LNCAP (cell line): ENCODE measurements at regions not wholly inside any gene's neighbourhood (a gene's known extent, or its start where the extent isn't known, plus 50 kb on each side); places are given as distances from the start of the nearest gene placed in this dataset.

Experiments
- TF ChIP-seq, protein P1 (sequence below): fragments of 450-650 bp; IDR thresholded peaks from 2 replicates; pipeline ENCODE4 v1.5.1; 2017; ENCODE audit warnings: mild to moderate bottlenecking

DNA sequence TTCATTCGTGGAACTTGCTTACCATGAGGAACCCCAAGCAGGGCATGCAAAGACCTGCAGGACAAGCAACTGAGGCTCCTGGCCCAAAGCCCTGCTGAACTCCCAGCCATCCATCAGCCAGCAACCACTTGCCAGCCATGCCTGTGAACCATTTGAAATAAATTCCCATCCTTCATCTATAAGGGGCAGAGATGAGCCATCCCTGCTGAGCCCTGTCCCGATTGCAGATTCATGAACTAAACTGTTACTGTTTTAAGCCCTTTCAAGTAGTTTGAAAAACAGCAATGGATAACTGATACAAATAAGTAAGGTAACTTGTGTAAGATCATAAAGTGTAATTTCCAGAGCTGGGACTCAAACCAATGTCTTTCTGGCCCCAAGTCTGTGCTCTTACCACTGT is 114.4 kb upstream of the WSCD1 start:
- TF ChIP-seq, protein P1, sequence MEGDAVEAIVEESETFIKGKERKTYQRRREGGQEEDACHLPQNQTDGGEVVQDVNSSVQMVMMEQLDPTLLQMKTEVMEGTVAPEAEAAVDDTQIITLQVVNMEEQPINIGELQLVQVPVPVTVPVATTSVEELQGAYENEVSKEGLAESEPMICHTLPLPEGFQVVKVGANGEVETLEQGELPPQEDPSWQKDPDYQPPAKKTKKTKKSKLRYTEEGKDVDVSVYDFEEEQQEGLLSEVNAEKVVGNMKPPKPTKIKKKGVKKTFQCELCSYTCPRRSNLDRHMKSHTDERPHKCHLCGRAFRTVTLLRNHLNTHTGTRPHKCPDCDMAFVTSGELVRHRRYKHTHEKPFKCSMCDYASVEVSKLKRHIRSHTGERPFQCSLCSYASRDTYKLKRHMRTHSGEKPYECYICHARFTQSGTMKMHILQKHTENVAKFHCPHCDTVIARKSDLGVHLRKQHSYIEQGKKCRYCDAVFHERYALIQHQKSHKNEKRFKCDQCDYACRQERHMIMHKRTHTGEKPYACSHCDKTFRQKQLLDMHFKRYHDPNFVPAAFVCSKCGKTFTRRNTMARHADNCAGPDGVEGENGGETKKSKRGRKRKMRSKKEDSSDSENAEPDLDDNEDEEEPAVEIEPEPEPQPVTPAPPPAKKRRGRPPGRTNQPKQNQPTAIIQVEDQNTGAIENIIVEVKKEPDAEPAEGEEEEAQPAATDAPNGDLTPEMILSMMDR: no peak

DNA sequence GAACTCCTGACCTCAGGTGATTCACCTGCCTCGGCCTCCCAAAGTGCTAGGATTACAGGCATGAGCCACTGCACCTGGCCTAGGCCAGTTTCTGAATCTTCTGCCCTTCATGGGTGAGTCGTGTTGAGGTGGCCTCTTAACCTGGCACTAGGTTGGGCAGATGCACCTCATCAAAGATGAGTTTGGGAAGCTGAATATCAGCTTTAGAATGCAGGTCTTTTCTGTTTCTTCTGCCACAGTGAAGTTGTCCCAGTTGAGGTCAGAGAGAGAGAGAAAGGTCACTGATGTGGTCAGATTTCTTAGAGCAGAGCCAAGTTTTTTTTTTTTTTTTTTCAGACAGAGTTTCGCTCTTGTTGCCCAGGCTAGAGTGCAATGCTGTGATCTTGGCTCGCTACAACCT is 111.3 kb upstream of the WSCD1 start:
- TF ChIP-seq, protein P1: no peak

DNA sequence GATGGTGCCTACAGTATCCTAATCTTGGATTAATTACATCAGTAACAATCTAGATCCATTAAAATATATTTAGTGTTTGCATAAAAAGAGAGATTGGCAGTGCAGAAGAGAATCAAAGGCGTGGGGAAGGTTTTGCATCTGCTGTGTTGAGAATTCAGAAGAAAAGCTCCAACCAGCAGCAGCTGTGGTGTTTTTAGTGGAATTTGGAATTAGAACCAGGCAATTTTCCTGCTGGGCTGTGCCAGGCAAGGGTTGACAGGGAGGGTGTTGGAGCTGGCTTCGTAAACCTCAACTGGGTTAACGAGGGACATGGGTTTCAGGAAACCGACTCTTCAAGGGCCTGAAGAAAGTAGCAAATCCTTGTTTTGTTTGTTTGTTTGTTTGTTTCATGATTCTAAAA is 107.8 kb upstream of the WSCD1 start:
- TF ChIP-seq, protein P1: no peak

DNA sequence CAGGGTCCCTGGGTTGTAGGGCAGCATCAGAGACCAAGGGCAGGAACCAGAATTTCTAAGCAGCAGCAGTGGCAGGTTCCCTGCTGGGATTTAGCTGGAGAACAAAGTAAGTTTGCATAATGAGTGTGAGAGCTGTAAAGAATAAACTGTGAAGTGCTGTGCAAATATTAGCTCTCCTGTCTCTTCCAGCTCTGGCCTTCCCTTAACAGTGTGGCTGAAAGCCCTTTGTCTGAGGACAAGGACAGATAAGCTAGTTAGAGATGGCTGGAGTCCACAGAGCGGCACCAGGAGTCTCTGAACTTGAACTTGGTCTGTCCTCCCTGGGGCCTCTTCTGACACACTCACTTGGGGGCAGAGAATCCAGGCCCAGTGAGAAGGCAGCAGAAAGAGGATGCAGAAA is 98.2 kb upstream of the WSCD1 start:
- TF ChIP-seq, protein P1: no peak

DNA sequence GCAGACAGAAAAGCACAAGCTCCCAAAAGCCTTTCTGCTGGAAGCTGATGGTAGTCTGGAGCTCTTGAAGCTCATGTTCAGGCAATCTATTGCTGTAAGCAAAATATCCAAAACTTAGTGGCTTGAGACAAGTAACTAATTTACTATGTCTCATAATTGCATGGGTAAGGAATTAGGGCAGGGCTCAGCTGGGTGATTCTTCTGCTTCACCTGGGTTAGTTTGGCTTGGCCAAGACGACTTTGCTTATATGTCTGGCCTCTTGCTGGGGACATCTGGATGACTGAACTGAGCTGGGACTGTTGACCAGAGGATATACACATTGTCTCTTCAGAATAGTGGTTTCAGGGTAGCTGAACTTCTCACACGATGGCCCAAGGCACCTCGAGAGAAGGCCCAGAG is 96.8 kb upstream of the WSCD1 start:
- TF ChIP-seq, protein P1: no peak

DNA sequence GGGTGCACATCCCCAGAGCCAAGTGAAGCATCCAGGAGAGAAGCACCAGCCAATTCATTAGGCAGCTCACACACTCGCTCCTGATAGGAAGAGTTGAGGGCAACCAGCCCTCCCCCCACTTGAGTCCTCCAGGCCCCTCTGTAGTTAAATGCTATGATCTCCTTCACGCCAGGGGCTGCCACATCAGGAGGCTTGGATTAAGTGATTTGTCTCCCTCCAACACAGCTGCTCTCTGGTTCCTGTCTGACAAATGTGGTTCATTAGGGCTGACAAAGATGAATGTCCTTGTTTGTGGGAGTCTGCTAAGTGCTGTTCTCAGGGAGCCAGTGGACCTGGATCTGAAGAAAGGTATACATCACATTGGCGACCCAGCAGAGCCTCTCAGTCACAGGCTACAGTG is 94.5 kb upstream of the WSCD1 start:
- TF ChIP-seq, protein P1: no peak

DNA sequence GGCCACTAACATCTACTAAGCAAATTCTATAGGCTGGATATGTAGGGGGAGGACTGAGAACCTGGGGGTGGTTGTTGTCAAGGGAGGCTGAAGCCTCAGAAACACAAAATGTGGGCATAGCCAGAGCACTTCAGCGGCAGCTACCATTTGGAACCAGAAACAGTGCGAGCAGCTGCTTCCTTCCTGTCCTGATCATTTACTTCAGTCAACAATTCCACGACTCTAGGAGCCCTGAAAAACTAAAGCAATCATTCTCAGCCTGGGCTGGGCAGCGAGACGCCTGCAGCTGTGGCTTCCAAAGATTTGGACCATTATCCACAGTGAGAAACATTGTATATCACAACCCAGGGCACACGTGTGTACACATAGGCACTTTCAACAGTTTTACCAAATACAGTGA is 93.9 kb upstream of the WSCD1 start:
- TF ChIP-seq, protein P1: no peak

DNA sequence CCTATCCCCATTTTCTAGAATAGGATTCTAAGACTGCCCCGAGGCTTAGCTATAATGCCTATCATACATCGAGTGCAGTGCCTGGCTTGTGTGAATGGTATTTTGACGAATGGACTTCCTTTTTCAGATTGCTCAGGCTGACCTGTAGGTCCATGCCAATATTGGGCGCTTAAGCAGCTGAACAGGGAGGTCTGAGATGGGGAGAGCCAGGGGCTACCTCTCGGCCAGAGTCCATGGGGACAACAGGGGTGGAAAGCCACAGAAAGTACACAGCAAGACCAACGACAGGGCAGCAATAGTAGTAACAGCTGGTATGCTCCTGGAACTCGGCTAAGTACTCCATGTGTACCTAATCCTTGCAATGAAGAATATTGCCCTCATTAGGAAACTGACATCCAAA is 91.7 kb upstream of the WSCD1 start:
- TF ChIP-seq, protein P1: no peak
